ENCODE measurements at regions not wholly inside any gene's neighbourhood (a gene's known extent, or its start where the extent isn't known, plus 50 kb on each side); places are given as distances from the start of the nearest gene placed in this dataset.

DNA sequence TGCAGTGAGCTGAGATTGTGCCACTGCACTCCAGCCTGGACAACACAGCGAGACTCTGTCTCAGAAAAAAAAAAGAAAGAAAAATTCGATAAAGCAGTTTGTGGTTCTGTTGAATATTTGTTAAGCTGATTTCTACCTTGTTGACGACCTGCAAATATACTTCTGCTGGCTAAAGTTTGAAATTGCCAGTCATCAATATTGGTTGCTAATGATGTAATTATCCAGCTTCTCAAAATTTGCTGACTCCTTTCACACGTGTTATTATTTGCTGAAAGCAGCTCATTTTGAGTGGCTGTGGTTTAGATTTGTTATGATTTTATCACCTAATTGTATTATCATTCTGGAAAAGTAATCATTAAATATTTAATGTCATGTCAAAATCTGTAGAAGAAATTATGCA lies 774.3 kb downstream of the QKI start:
- TF ChIP-seq POLR2A (IDR thresholded peaks at IDR 0.05) (no peak), POLR2AphosphoS5 (IDR thresholded peaks at IDR 0.05) (no peak)
- TF ChIP-seq, protein P1, sequence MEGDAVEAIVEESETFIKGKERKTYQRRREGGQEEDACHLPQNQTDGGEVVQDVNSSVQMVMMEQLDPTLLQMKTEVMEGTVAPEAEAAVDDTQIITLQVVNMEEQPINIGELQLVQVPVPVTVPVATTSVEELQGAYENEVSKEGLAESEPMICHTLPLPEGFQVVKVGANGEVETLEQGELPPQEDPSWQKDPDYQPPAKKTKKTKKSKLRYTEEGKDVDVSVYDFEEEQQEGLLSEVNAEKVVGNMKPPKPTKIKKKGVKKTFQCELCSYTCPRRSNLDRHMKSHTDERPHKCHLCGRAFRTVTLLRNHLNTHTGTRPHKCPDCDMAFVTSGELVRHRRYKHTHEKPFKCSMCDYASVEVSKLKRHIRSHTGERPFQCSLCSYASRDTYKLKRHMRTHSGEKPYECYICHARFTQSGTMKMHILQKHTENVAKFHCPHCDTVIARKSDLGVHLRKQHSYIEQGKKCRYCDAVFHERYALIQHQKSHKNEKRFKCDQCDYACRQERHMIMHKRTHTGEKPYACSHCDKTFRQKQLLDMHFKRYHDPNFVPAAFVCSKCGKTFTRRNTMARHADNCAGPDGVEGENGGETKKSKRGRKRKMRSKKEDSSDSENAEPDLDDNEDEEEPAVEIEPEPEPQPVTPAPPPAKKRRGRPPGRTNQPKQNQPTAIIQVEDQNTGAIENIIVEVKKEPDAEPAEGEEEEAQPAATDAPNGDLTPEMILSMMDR (IDR thresholded peaks at IDR 0.05) = no peak
